COLO668 (cell line): ENCODE measurements at regions not wholly inside any gene's neighbourhood (a gene's known extent, or its start where the extent isn't known, plus 50 kb on each side); places are given as distances from the start of the nearest gene placed in this dataset.
"Not testable (repeated sequence)": the region's sequence is repeated elsewhere in the genome, so short reads cannot be mapped to it uniquely, and the experiment has no call there.

Experiments used
- DNase-seq: peaks from one replicate; lab custom pipeline; 2025; ENCODE audit not compliant: unreplicated experiment; lab: John Stamatoyannopoulos, UW

DNA sequence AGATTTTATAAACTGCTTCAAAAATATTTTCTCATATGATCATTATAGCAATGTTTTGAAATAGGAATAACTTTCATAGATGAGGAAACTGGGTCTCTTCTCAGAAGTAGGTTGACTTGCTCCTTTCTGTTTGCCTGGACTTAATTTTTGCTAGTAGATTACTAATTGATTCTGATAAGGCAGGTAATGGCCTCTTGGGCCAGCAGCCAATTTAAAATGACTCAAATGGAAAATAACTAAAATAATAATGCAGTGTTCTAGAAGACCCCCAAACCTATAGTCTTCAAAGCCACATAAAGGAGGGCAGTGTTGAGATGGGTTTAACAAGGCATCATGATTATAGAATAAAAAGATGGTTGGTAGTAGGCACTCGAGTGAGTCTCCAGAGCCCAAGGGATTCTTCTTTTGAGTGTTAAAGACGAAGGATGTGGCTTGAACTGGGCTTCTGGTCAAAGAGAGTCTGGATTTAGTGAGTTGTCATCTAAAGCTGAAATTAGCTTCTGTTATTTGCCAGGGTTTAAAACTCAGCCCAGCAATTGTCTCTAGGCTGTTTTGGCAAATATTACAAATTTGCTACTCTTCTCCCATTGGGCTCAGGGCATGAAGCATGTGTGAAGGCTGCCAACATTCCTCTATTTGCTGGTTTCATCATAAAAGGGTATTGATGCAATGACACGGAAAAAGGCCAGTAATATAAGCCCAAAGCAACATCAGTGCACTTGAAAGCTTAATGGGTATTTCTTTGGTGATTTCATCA is 297.1 kb upstream of the MEIS2 start:
- DNase-seq: no peak

GRCh38 chr15:37416103-37416502 is 315.8 kb upstream of the MEIS2 start:
- no peak for DNase-seq

GRCh38 chr15:37425541-37425940 is 325.2 kb upstream of the MEIS2 start:
- DNase-seq: no peak

GRCh38 chr15:37427393-37427792 is 327.0 kb upstream of the MEIS2 start:
- DNase-seq: not testable (repeated sequence)

DNA sequence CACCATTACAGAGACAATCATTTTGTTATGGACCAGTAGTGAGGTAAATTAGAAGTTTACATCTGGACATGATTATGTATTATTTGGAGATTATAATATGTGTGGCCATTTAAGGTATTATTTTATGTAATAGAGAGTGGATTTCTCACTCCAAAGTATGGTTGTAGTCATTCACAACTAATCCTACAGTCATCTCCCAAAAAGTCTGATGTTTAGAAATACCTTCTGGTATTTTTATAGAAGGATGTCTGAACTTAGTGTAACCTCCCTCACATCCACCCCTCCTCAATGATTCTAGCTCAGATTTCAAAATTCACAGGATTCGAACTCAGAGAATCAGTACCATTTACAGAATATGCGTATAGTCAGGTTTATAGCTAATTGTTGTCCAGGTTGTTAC is 346.6 kb upstream of the MEIS2 start:
- DNase-seq: no peak

GRCh38 chr15:37452498-37452897 is 352.1 kb upstream of the MEIS2 start:
- no peak for DNase-seq

GRCh38 chr15:37480482-37480881 is 380.1 kb upstream of the MEIS2 start:
- no peak for DNase-seq

DNA sequence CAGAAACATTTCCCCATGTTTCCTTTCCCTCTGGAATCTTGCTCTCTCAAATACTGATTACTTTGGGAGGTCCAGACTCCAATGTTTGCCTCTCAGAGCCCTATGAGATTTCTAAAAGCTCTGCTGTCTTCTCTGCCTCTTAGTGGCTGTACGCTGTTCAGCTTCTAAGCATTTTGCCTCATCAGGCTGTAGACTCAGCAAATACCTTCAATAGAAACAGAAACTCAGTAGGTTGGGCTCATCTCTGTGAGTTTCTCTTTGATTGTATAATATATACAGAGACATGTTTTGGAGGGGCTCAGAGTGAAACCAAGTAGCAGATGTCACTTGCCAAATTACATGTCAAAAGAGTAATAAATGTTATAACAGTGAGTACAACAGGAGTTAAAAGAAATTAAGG is 380.8 kb upstream of the MEIS2 start:
- DNase-seq: no peak

- DNase-seq: no peak
Observed at GRCh38 chr15:37483779-37484178, 383.4 kb upstream of the MEIS2 start.

DNA sequence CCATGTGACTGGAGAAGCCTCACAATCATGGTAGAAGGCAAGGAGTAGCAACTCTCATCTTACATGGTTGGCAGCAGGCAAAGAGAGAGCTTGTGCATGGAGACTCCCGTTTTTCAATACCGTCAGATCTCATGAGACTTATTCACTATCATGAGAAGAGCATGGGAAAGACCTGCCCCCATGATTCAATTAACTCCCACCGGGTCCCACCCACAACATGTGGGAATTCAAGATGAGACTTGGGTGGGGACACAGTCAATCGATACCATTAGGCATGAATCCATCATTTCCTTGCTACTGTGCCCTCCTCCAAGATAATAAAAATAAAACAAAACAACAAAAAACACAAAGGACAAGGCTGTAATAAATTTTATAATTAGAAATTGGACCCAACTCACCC is 384.7 kb upstream of the MEIS2 start:
- DNase-seq: no peak

DNA sequence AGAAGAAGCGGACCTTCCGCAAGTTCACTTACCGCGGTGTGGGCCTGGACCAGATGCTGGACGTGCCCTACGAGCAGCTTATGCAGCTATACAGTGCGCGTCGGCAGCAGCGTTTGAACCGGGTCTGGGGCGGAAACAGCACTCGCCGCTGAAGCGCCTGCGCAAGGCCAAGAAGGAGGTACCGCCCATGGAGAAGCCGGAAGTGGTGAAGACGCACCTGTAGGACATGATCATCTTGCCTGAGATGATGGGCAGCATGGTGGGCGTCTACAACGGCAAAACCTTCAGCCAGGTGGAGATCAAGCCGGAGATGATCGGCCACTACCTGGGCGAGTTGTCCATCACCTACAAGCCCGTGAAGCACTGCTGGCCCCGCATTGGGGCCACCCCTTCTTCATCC is 390.4 kb upstream of the MEIS2 start:
- DNase-seq: no peak

DNA sequence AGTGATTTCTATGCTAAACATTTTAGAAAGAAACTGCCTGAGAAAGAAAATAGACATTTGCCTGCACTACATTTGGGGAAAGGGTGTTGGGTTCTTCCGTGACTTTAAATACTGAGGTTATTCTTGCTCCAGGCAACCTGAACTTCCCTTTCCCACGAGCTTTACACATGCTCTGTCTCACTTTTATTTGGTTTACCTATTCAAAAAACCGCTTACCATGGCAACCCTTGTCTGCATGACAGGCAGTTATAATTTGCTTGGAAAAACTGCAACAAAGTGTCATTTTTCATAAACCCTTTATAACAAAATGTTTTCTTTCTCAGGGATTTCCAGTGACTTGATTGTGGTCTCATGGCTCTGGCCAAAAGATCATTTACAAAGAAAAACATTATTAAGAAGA is 416.3 kb upstream of the MEIS2 start:
- DNase-seq: no peak

DNA sequence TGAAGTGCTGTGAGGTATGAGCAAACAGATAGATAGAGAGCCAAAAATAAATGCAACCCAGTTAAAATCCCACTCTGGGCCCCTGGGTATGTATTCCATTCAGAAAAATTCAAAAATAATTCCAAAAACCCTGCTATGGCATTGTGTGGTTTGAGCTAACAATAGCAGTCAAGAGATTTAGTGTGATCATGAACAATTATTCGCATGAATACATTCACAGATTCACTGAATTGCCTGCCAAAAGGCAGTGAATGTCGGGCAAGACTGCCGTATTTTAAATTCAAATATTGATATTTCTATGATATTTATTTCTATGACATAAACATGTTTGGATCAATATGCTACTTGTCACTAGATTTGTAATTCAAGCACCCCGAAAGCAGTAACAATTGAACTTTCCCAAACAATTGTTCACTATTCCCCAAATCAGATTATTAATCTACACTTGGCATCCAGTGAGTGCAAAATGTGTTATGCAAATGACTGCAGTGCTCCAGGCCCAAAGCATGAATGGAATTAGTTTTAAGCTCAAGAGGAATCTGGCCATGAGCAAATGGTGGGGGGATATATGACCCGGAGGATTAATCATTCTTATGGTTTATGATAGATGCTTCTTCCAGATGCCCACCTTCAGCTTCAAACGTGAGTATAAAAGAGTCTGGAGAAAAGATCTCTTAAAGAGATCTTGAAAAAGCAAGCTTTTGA is 417.0 kb upstream of the MEIS2 start:
- no peak for DNase-seq

DNA sequence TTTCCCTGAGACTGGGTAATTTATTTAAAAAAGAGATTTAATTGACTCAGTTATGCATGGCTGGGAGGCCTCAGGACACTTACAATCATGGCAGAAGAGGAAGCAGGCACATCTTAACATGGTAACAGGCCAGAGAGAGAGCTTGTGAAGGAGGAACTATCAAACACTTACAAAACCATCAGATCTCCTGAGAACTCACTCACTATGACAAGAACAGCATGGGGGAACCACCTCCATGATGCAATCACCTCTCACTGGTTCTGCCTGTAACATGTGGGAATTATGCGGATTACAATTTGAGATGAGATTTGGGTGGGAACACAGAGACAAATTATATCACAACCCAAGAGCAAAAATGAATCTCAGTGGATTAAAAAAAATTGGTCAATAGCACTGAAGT is 416.0 kb upstream of the TMCO5A start:
- no peak for DNase-seq

DNA sequence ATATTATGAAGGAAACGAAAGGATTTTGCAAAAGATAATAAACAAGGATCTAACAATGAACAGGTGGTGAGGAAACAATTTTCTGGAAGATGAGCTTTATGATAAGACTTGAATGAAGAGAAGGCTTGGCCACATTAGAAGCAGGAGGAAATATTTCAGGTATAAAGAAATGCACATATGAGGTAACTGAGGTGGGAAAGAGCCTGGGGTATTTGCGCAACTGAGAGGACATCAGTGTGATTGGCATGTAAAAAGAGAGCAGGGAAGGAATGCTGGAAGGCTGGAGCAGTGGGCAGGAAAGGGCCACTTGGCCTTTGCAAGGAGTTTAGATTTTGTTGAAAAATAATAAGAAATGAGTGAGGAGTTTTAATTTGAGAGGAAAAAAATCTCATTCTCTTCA is 414.4 kb upstream of the TMCO5A start:
- DNase-seq: no peak

- DNase-seq: no peak
Observed at GRCh38 chr15:37520882-37521281, 413.6 kb upstream of the TMCO5A start.

GRCh38 chr15:37524601-37525000 is 409.8 kb upstream of the TMCO5A start:
- DNase-seq: no peak

DNA sequence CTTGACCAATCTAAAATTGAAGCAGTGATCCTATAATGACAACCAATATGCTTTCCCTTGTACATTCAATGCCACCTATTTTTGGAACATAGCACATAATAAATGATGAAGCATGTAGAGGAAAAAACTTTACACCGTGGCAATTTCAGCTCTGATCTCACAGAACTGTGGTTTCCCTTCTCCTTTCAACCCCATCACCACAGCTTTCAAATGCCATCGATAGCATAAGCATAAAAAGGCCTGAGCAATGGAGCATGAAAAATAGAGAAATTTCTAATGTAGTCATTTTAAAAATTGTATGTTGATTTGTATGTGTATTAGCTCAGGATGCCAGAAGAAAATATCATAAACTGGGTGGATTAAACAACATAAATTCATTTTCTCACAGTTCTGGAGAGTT is 406.0 kb upstream of the TMCO5A start:
- DNase-seq: no peak

DNA sequence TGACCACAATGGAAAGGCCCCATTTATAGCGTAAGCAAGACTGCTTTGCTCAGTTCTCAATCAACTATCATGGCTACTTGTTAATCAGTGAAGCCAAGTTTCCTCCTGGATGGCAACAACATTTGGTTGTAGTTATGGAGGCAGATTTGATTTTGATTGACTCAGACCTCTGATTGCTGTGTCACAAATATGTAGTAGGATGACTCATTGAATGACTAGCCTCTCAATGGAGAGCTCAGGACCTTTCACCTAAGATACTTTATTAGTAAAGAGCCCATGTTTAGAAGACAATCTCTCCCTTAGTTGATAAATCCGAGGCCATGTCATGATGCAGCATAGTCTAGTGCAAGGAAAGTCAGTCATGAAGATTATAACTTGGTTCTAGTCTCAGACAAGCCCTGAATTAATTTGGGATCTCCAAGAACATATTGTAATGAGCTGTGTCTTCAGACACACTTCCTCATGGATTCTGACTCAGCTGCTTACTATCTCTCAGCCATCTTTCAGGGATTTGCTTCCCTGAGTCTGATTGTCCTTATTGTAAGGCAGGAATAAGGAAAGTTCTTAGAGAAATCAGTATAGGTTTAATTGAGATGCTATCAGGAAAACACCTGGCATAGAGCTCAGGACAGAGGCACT is 397.4 kb upstream of the TMCO5A start:
- DNase-seq: no peak

DNA sequence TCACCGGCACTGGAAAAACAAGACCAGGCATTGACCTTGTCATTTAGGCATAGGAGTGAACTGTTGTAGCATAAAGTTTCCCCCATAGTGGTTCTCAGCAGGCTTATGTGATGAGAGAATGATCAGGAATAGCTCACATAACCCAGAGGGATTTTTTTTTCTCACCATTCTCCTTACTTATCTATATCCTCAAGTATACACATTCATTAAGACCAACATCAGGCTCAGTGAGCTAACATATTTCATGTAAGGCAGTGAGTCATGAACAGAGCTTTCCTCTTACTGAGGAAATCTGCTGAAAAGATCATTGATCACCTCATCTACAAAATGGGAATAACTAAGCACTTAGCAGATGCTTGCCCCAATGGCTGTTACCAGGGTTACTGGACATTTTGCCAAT is 396.6 kb upstream of the TMCO5A start:
- no peak for DNase-seq

- DNase-seq: no peak
Observed at GRCh38 chr15:37548116-37548515, 386.3 kb upstream of the TMCO5A start.

DNA sequence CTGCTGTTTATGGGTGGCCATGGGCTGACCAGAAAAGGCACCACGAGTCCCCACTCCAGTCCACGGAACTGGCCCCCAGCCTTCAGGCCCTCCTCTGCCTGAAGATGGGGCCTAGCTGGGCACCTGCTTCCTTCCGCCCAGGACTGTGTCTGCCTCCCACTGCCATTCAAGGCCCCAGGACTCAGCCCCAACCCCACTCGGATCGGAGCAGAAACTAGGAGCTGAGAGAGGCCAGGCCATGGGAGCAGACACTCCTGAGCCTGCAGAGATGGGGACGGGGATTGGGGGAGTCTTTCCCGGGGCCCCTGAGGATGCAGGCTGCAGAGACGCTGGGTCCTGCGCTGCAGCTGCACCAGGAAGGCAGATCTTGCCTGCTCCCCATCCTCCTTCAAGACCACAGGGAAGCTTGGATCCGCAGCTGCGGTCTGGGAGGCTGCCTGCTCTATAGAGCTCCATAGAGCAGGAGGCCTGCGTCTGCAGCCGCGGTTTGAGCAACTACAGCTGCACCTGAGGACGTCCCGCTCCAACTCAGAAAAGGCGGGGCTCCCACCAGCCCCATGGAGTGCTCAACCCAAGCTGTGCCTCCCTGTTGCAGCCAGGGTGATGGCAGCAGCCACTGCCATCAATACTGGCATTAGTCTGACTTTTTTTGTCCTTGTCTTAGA is 383.9 kb upstream of the TMCO5A start:
- no peak for DNase-seq
